NK-92 treated with Interleukin-12 subunit alpha and Interleukin-12 subunit beta, amount 100 ng/mL, for 24 hours (cell line): ENCODE measurements at regions not wholly inside any gene's neighbourhood (a gene's known extent, or its start where the extent isn't known, plus 50 kb on each side); places are given as distances from the start of the nearest gene placed in this dataset.
"Not testable (repeated sequence)": the region's sequence is repeated elsewhere in the genome, so short reads cannot be mapped to it uniquely, and the experiment has no call there.

ENCODE experiments used
- DNase-seq: peaks from one replicate; lab custom pipeline; 2025; lab: John Stamatoyannopoulos, UW

DNA sequence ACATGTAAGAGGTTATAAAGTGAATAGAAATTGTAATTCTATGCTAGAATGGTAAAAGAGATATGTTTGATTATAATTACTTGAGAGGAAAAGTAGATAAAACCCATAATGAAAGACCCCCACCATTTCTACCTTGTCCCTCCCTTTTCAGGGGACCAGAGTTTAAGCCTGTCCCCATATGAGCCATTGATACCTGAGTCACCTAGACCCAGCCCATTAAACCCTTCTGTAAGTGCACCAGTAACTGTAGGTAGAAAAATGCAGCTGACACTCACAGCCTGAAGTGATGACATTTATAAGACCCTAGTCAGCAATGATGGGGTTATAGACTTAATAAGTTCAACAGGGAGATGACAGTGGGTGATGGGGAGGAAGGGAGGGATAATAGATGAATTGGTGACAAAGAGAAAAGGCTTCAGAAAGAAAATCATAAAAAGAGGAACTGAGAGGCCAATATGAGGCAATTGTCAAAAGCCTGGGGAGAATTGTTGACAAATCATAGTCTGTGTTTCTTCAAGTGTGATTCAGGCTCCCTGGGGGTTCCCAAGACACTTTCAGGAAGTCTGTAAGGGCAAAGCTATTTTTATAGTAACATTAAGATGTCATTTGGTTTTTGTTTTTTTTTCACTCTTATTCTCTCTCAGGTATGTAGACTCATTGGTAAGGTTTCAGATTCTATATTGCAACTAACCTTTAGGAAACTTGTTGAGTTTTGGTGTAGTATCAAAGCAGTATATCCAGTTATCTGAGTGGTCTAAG, 544.2 kb downstream of the SATB2 start:
- no peak for DNase-seq

DNA sequence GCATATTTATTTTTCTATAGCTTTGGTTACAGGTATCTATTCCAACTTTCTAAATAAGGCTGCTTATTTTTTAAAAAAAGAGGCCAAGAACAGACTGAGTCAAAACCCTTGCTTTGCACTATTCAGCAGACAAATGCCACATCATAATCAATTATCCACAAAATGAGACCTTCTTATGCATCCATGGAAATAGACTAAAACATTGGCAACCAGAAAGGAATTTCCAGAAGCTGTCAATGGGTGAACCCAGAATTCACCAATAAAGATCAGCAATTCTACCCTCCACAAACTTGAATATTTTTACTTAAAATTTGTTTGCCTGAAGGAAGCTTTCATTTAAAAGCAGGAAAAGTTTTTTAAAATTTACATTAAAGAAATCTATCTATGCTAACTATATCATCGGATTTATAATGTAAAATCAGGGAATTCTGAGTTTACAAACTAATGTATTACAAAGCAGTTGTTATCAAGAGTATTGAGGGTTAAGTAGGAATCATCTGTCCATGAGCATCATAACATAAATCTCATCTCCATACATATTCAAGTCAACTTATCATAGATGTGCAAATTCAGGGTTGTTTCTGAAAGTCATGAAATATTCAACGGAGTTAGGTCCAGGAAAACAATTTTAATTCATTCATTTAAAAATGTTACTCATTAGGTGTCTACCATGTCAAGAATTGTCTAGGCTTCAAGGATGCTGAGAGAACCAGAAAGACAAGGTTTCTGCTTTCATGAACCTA, 548.0 kb downstream of the SATB2 start:
- no peak for DNase-seq

DNA sequence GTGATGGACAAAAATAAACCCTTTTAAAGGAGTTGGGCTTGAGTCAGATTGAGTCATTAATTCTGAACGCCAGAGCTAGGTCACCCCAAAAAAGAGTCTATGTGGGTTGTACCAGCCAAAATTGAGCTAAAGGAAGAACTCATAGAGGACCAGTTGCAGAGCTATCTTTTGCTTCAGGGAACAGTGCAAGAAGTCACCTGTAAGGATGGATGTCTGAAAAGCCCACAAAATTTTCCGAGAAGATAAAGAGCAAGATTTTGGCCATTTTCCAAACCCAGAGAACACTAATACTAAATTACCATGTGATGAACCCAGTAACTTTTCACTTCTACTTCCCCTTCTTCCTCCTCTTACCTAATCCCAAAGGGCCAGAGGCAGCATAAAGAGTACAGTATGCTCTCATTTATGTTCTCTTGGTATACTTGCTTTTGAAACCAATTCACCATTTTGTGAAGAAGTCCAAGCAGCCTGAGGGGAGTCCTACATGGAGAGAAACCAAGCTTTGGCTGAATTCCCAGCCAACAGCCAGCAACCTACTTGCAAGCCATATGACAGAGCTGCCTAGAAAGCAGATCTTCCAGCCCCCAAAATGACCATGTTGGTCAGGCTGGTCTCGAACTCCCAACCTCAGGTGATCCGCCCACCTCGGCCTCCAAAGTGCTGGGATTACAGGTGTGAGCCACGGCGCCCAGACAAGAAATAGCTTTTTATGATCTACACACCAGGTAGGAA, 551.7 kb downstream of the SATB2 start:
- DNase-seq: no peak

DNA sequence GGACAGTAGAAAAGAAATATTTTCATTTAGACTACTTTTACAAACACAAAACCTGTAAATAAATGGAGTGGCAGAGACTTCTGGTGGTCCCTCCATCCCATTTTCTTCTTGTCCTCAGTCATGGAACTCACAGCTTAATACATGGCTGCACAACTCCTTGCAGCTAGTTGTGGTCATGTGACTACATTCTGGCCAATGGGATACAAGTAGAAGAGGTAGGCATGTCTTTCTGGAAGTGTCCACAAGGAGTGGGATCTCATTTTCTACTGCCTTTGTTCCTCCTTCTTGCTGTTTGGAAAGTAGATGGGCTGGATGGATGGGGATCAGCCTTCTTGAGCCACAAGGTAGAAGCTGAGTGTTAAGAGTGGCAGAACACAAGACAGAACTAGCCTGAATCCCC, 555.8 kb downstream of the SATB2 start:
- no peak for DNase-seq

- DNase-seq: no peak
Observed at GRCh38 chr2:198900141-198900540, 557.6 kb downstream of the SATB2 start.

- no peak for DNase-seq
Observed at GRCh38 chr2:198890490-198890889, 567.2 kb downstream of the SATB2 start.

- no peak for DNase-seq
Observed at GRCh38 chr2:198883604-198884003, 574.1 kb downstream of the SATB2 start.

GRCh38 chr2:198880986-198881385, 576.8 kb downstream of the SATB2 start:
- DNase-seq: no peak

DNA sequence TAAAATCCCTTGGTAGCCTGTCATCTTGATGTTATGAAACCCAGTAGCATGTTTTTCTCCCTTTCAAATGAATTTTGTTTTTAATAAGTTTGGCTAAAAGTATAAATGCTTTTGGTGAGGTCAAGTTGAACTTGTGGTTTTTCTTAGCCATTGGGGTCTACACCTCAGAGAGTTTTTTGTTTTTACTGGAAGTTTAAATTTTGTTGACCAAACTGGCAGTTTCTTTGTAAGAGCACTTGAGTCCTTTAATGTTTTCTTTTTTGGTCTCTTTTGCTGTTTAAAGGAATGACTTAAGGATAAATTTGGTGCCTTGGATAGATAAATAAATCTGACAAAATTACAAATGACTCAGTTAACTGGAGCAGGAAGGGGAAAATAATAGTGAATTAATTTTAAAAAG, 577.3 kb downstream of the SATB2 start:
- no peak for DNase-seq

GRCh38 chr2:198874472-198874858, 583.3 kb downstream of the SATB2 start:
- DNase-seq: no peak

DNA sequence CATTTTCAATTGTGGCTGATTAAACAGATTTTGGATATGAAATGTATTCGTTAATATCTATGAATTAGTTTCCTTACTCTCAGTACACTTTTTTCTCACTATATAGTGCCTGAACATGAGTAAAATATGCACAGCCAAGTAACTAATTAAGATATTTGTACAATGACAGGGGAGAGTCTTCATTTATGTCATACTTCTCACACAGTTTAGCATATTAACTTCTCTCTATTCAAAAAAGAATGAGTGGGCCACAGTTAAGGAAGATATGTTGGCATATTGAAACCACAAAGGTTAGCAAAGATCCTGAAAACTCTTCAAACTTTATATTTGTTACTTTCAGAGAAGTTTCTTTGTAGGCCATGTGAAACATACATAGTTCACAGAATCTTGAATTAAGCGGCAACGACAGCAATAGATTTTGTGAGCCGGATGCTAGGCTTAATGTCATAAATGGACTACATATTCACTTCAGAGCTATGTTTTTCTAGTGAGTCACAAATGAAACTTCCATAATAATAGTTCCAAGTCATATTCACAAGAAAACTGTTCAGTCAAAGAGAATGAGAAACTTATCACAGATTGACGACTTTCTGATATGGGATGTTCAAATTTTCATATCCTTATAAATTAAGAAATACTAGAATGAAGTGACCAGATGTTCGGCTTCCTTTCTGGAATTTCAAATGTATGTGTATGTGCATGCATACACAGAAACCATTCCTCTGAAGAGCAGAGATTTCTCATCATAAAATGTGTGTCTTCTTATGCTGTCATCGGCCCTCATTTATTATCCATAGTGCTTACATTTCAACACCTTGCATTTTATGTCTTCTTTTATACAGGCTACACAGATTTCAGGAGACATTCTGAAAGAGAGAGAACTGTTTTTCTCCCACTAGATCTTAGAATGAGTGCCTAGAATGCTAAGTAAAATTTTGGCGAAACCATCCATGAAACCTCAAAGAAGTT, 584.0 kb downstream of the SATB2 start:
- DNase-seq: no peak

DNA sequence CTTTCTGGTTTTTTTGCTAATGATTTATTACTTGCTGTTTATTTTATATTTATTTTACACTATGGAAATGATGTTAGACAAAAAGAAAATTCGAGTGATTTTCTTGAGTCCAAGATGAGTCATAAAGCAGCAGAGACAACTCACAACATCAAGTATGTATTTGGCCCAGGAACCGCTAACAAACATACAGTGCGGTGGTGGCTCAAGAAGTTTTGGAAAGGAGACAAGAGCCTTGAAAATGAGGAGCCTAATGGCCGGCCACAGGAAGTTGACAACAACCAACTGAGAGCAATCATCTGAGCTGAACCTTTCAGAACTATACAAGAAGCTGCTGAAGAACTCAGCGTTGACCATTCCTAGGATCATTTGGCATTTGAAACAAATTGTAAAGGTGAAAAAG, 594.1 kb downstream of the SATB2 start:
- no peak for DNase-seq

GRCh38 chr2:198861080-198861479, 596.7 kb downstream of the SATB2 start:
- DNase-seq: no peak

DNA sequence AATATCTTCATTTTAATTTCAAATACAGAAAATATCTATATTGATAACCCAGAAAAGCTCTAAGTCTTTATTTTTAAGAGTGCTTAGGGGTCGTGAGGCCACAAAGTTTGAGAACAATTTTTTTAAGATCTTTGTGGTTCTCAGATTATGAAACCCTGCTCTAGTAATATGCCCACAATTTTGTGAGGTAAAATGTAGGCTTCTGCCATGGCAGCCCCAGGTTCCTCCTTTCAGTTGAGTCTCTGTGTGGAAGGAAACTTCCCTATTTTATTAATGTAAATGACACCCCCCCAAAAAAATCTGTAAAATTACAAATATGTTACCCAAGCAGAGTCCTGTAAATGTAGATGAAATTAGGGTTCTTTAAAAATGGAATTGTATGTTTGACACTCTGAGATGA, 600.5 kb downstream of the SATB2 start:
- no peak for DNase-seq

- DNase-seq: not testable (repeated sequence)
Observed at GRCh38 chr2:198855746-198856145, 602.0 kb downstream of the SATB2 start.

- no peak for DNase-seq
Observed at GRCh38 chr2:198852248-198852647, 605.5 kb downstream of the SATB2 start.

GRCh38 chr2:198825534-198825933, 632.2 kb downstream of the SATB2 start:
- DNase-seq: no peak

DNA sequence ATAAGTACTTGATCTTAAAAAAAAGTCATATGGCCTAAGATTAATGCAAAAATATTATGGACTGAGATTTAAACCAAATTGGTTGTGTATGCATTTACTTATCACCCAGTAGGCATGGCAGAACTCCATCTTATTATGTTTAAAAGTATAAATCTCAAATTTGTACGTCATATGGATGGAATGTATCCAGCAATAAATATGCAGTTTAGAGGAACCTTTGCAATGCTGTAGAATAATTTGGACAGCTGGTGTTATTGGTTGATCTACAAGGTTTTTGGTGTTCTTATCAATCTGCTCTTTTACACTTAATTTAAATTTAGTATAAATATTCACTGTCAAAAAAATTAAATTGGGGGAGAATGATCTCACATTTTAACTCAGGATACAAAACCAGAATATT, 640.2 kb downstream of the SATB2 start:
- no peak for DNase-seq

- no peak for DNase-seq
Observed at GRCh38 chr2:198815626-198816025, 642.1 kb downstream of the SATB2 start.

GRCh38 chr2:198811198-198811597, 646.5 kb downstream of the SATB2 start:
- DNase-seq: no peak

GRCh38 chr2:198809976-198810375, 647.8 kb downstream of the SATB2 start:
- no peak for DNase-seq

DNA sequence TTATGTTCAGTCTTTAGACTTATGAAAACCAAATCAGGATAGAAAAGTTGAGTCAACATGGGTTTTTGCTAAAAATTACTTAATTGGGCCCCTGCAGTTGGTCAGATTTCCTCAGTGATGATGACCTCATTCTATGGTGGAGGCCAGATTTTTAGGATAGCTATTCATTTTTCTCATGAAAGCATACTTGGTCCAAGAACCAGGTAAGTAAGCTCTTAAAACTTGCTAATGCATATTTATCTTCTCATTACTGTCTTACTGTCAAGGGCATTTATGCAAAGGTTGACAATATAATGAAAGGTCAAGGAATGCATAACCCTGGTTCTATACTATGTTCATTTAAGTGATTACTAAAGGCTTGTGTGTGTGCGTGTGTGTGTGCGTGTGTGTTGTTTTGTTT, 650.6 kb downstream of the SATB2 start:
- DNase-seq: no peak
